ENCODE measurements at regions not wholly inside any gene's neighbourhood (a gene's known extent, or its start where the extent isn't known, plus 50 kb on each side); places are given as distances from the start of the nearest gene placed in this dataset.

GRCh38 chrX:134171661-134172587 lies 65.1 kb upstream of the CCDC160 start:
- Histone ChIP-seq H3K4me2 (ENCODE audit: low read length) (peak overlapping the region; percentile 84), H4K20me1 (ENCODE audit: low read length) (no peaks in the 10 kb centered on the region), H2AFZ (ENCODE audit: low read length) (no peak overlapping the region), H3K9ac (ENCODE audit: low read length) (no peak overlapping the region), H3K27me3 (ENCODE audit: low read length) (peaks cover 78% of the 10 kb centered on the region), H3K36me3 (ENCODE audit: low read depth, low read length) (no peaks in the 10 kb centered on the region), H3F3A (ENCODE audit: low read length, unreplicated experiment) (no peaks in the 10 kb centered on the region), H3K9me2 (replicated peaks; ENCODE audit: low read length) (no peaks in the 10 kb centered on the region), H3K27ac (ENCODE audit: low read length) (no peak overlapping the region), H3K4me1 (ENCODE audit: insufficient read depth, low read length) (no peaks in the 10 kb centered on the region), H3K4me3 (ENCODE audit: low read length) (no peak overlapping the region; the same call in 1 of the 2 replicates), H3K9me3 (ENCODE audit: low read length) (no peaks in the 10 kb centered on the region), H3K79me2 (ENCODE audit: low read length) (no peaks in the 10 kb centered on the region)
- POLR2A ChIA-PET (ENCODE audit: unreplicated experiment), result no interaction called here
- no TSS peak for BruUV-seq (replicated peaks)
- DNase-seq (no peak), ATAC-seq (peak; percentile 37)
- intact Hi-C loops (cut with micrococcal nuclease), result no loop called here
- no peak for TF ChIP-seq EZH2phosphoT487 (IDR thresholded peaks at IDR 0.05; ENCODE audit: borderline replicate concordance, low read length)
- no peak for TF ChIP-seq CTCF (conservative IDR thresholded peaks at IDR 0.05; ENCODE audit: low read depth, low read length)
- TF ChIP-seq EZH2 (IDR thresholded peaks at IDR 0.05; ENCODE audit: low read length, unreplicated experiment), result no peak
- CTCF ChIA-PET, result no interaction called here

GRCh38 chrX:134172588-134173259 lies 64.3 kb upstream of the CCDC160 start:
- peak overlapping the region; percentile 63 for H3K4me3 ChIP-seq (ENCODE audit: low read length)
- H3K4me2 ChIP-seq (ENCODE audit: low read length), result peak overlapping the region; percentile 84
- CTCF ChIA-PET, result no interaction called here
- POLR2A ChIA-PET (ENCODE audit: unreplicated experiment), result no interaction called here
- no peak overlapping the region for H3K27ac ChIP-seq (ENCODE audit: low read length)
- no peak for DNase-seq
- peaks cover 86% of the 10 kb centered on the region for H3K27me3 ChIP-seq (ENCODE audit: low read length)
- no peaks in the 10 kb centered on the region for H3K9me3 ChIP-seq (ENCODE audit: low read length)
- H4K20me1 ChIP-seq (ENCODE audit: low read length), result no peaks in the 10 kb centered on the region
- no peak overlapping the region for H3K9ac ChIP-seq (ENCODE audit: low read length)
- H3K79me2 ChIP-seq (ENCODE audit: low read length), result no peaks in the 10 kb centered on the region
- H3K4me1 ChIP-seq (ENCODE audit: insufficient read depth, low read length), result no peaks in the 10 kb centered on the region
- TF ChIP-seq EZH2phosphoT487 (IDR thresholded peaks at IDR 0.05; ENCODE audit: borderline replicate concordance, low read length) (peak; percentile 65; the same call in 1 of the 2 replicates), EZH2 (IDR thresholded peaks at IDR 0.05; ENCODE audit: low read length, unreplicated experiment) (no peak), CTCF (conservative IDR thresholded peaks at IDR 0.05; ENCODE audit: low read depth, low read length) (no peak)
- peak overlapping the region; percentile 68; the same call in 1 of the 2 replicates for H2AFZ ChIP-seq (ENCODE audit: low read length)
- intact Hi-C loops (cut with micrococcal nuclease), result no loop called here
- ATAC-seq, result peak; percentile 71
- no peaks in the 10 kb centered on the region for H3K9me2 ChIP-seq (replicated peaks; ENCODE audit: low read length)
- no peaks in the 10 kb centered on the region for H3F3A ChIP-seq (ENCODE audit: low read length, unreplicated experiment)
- no TSS peak for BruUV-seq (replicated peaks)
- H3K36me3 ChIP-seq (ENCODE audit: low read depth, low read length), result no peaks in the 10 kb centered on the region
